Limb (tissue), 2 donors: ENCODE measurements at regions not wholly inside any gene's neighbourhood (a gene's known extent, or its start where the extent isn't known, plus 50 kb on each side); places are given as distances from the start of the nearest gene placed in this dataset.

Experiments used
- DNase-seq, 2 donors: peaks; one replicate each; pipeline ENCODE4 v3.0.0-alpha.2; 2016; ENCODE audit errors: extremely low spot score in 2 of 2

- DNase-seq, result no peak
Measured at GRCh38 chr2:83665894-83666293, 793.2 kb downstream of the SUCLG1 start.

- no peak for DNase-seq
Measured at GRCh38 chr2:83665154-83665553, 793.9 kb downstream of the SUCLG1 start.

- DNase-seq, result no peak
Measured at GRCh38 chr2:83661711-83662110, 797.4 kb downstream of the SUCLG1 start.

GRCh38 chr2:83654091-83654611, 804.9 kb downstream of the SUCLG1 start:
- no peak for DNase-seq

GRCh38 chr2:83650898-83651297, 808.2 kb downstream of the SUCLG1 start:
- peak in 1 of 2 donors; percentile 21 for DNase-seq

GRCh38 chr2:83650161-83650560, 808.9 kb downstream of the SUCLG1 start:
- no peak for DNase-seq

GRCh38 chr2:83640506-83640905, 818.6 kb downstream of the SUCLG1 start:
- no peak for DNase-seq

- DNase-seq, result no peak
Measured at GRCh38 chr2:83633423-83633822, 825.7 kb downstream of the SUCLG1 start.

- DNase-seq, result no peak
Measured at GRCh38 chr2:83630351-83630750, 828.7 kb downstream of the SUCLG1 start.

GRCh38 chr2:83615511-83615910, 843.6 kb downstream of the SUCLG1 start:
- no peak for DNase-seq

GRCh38 chr2:83613178-83613577, 845.9 kb downstream of the SUCLG1 start:
- DNase-seq, result no peak

- DNase-seq, result no peak
Measured at GRCh38 chr2:83602753-83603152, 856.3 kb downstream of the SUCLG1 start.

- DNase-seq, result no peak
Measured at GRCh38 chr2:83596592-83597282, 862.3 kb downstream of the SUCLG1 start.

GRCh38 chr2:83595926-83596325, 863.2 kb downstream of the SUCLG1 start:
- DNase-seq, result peak in 1 of 2 donors; percentile 23

- DNase-seq, result peak in 1 of 2 donors; percentile 62
Measured at GRCh38 chr2:83595121-83595690, 863.9 kb downstream of the SUCLG1 start.

GRCh38 chr2:83594241-83595120, 864.6 kb downstream of the SUCLG1 start:
- DNase-seq, result no peak

GRCh38 chr2:83587309-83587708, 871.8 kb downstream of the SUCLG1 start:
- DNase-seq, result no peak

- DNase-seq, result no peak
Measured at GRCh38 chr2:83585250-83585649, 873.8 kb downstream of the SUCLG1 start.

- no peak for DNase-seq
Measured at GRCh38 chr2:83584672-83585071, 874.4 kb downstream of the SUCLG1 start.

- no peak for DNase-seq
Measured at GRCh38 chr2:83582589-83582988, 876.5 kb downstream of the SUCLG1 start.

GRCh38 chr2:83579507-83579906, 879.6 kb downstream of the SUCLG1 start:
- DNase-seq, result no peak

GRCh38 chr2:83578405-83578804, 880.7 kb downstream of the SUCLG1 start:
- no peak for DNase-seq
